HepG2 (cell line): ENCODE measurements at regions not wholly inside any gene's neighbourhood (a gene's known extent, or its start where the extent isn't known, plus 50 kb on each side); places are given as distances from the start of the nearest gene placed in this dataset.

Experiments
- GTF3A ChIP-seq: sonication (generic); formaldehyde crosslinking; conservative IDR thresholded peaks from 2 replicates; pipeline ENCODE4 v1.4.0; 2020; ENCODE audit warnings: mild to moderate bottlenecking, missing genetic modification reagents
- IRX3 ChIP-seq: sonication (generic); formaldehyde crosslinking; IDR thresholded peaks from 2 replicates; pipeline ENCODE4 v1.8.1; 2023; ENCODE audit warnings: mild to moderate bottlenecking, low read depth, missing genetic modification reagents, borderline replicate concordance
- ZKSCAN1 ChIP-seq: fragments of 150-350 bp; IDR thresholded peaks from 2 replicates; pipeline ENCODE4 v1.6.1; 2014; ENCODE audit warnings: low read length
- ZNF230 ChIP-seq: sonication (generic); formaldehyde crosslinking; IDR thresholded peaks from 2 replicates; pipeline ENCODE4 v1.4.0; 2020; ENCODE audit warnings: mild to moderate bottlenecking, missing genetic modification reagents
- ZNF460 ChIP-seq: sonication (generic); formaldehyde crosslinking; IDR thresholded peaks from 2 replicates; pipeline ENCODE4 v1.5.1; 2020; ENCODE audit warnings: missing genetic modification reagents, mild to moderate bottlenecking, borderline replicate concordance
- ZNF557 ChIP-seq: sonication (generic); formaldehyde crosslinking; IDR thresholded peaks from 2 replicates; pipeline ENCODE4 v1.4.0; 2020; ENCODE audit warnings: missing genetic modification reagents
- ZNF83 ChIP-seq: sonication (generic); formaldehyde crosslinking; IDR thresholded peaks from 2 replicates; pipeline ENCODE4 v1.4.0; 2020; ENCODE audit warnings: missing genetic modification reagents, mild to moderate bottlenecking, borderline replicate concordance
- TF ChIP-seq, protein P1 (sequence below): sonication (generic); formaldehyde crosslinking; IDR thresholded peaks from 2 replicates; pipeline ENCODE4 v1.4.0; 2020; ENCODE audit warnings: missing genetic modification reagents
- TF ChIP-seq, protein P2 (sequence below): IDR thresholded peaks from 2 replicates; pipeline ENCODE4 v1.6.1; 2012; ENCODE audit warnings: inconsistent platforms
- TF ChIP-seq, protein P3 (sequence below): sonication (generic); formaldehyde crosslinking; IDR thresholded peaks from 2 replicates; pipeline ENCODE4 v1.4.0; 2020; ENCODE audit warnings: missing genetic modification reagents, borderline replicate concordance

DNA sequence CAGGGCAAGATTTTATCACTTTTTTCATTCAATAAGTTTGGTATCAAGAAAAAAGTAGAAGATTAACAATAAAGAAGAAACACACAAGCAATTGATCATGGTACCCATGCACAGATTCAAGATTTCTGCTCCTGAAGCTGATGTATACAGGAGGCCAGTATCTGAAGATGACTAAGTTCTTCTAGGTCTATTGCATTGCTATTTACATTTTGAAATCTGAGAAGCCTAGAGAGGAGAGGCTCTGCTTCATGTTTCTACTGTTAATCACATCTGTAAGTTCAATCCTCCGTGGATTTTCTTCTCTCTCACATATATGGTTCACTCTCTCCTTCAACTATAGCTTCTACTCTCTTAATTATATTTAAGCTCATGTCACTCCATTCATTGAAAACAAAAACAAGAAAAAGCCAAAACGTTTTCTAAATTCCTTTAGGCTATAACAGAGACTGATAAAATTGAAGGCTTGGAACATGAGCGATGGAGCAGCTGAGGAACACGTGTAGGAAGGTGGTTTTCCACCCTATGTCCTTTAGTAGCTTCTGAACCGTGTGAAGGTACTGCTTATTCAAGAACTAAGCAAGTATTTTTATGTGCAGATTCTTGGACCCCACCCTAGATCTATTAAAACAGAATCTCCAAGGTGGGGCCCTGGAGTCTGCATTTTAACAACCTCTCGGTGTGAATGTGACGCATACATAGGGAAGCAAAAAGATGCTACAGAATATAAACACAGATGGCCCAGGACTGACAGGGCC is 198.2 kb downstream of the EFNB2 start (continued):
- TF ChIP-seq, protein P1, sequence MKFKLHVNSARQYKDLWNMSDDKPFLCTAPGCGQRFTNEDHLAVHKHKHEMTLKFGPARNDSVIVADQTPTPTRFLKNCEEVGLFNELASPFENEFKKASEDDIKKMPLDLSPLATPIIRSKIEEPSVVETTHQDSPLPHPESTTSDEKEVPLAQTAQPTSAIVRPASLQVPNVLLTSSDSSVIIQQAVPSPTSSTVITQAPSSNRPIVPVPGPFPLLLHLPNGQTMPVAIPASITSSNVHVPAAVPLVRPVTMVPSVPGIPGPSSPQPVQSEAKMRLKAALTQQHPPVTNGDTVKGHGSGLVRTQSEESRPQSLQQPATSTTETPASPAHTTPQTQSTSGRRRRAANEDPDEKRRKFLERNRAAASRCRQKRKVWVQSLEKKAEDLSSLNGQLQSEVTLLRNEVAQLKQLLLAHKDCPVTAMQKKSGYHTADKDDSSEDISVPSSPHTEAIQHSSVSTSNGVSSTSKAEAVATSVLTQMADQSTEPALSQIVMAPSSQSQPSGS (CRISPR knock-in tag): no peak
- TF ChIP-seq ZKSCAN1 (no peak), ZNF460 (CRISPR knock-in tag) (no peak), GTF3A (CRISPR knock-in tag) (no peak), IRX3 (CRISPR knock-in tag) (no peak), ZNF230 (CRISPR knock-in tag) (no peak), ZNF557 (CRISPR knock-in tag) (no peak), ZNF83 (CRISPR knock-in tag) (no peak)
- TF ChIP-seq, protein P2, sequence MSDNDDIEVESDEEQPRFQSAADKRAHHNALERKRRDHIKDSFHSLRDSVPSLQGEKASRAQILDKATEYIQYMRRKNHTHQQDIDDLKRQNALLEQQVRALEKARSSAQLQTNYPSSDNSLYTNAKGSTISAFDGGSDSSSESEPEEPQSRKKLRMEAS: no peak
- TF ChIP-seq, protein P3, sequence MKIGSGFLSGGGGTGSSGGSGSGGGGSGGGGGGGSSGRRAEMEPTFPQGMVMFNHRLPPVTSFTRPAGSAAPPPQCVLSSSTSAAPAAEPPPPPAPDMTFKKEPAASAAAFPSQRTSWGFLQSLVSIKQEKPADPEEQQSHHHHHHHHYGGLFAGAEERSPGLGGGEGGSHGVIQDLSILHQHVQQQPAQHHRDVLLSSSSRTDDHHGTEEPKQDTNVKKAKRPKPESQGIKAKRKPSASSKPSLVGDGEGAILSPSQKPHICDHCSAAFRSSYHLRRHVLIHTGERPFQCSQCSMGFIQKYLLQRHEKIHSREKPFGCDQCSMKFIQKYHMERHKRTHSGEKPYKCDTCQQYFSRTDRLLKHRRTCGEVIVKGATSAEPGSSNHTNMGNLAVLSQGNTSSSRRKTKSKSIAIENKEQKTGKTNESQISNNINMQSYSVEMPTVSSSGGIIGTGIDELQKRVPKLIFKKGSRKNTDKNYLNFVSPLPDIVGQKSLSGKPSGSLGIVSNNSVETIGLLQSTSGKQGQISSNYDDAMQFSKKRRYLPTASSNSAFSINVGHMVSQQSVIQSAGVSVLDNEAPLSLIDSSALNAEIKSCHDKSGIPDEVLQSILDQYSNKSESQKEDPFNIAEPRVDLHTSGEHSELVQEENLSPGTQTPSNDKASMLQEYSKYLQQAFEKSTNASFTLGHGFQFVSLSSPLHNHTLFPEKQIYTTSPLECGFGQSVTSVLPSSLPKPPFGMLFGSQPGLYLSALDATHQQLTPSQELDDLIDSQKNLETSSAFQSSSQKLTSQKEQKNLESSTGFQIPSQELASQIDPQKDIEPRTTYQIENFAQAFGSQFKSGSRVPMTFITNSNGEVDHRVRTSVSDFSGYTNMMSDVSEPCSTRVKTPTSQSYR: no peak
- TF ChIP-seq, all 625 proteins: peak for 0
